HG02763 (cell line): ENCODE measurements at regions not wholly inside any gene's neighbourhood (a gene's known extent, or its start where the extent isn't known, plus 50 kb on each side); places are given as distances from the start of the nearest gene placed in this dataset.

Source experiments
- ATAC-seq: cut with Tn5 transposase; IDR thresholded peaks from one replicate; pipeline ENCODE4 v1.9.1; 2021; ENCODE audit warnings: mild to moderate bottlenecking, moderate library complexity; ENCODE audit not compliant: unreplicated experiment

DNA sequence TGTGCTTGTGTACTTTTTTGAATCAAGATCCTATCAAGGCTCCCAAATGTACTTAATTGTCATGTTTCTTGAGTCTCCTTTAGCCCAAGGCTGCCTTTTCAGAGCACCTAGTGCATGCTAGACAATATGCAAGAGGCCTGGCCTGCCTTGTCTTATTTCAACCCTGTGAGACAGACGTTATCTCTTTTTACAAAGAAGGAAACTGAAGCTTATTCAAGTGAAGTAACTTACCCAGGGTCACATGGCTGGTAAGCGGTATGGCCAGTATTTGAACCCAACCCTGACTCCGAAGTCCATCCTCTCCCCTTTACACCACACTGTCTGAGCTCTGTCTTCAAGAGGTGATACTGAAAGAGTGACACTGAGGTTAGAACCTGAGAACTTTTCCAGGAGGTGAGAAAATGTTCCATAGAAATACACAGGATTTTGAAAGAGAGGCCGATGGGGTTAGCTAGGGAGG is 505.1 kb downstream of the FOXO1 start:
- ATAC-seq, result no peak

DNA sequence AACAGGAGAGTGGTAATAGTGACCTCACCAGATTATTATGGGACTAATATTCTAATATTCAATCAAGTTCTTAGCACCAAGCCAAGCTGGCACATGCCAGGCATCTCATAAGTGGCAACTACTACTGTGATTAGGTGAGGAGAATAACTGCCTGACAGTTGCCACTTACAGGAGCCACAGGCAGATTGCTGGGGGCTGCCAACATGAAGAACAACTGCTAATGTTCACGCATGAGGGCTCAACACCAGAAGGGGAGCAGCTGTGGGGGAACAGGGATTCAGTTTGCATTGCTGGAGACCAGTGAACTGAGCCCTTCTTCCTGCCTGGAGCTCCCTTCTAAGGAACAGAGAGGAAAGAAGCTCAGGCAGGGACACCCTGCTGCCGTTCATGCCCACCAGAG is 504.5 kb downstream of the FOXO1 start:
- ATAC-seq, result no peak

- no peak for ATAC-seq
These were observed 503.1 kb downstream of the FOXO1 start for GRCh38 chr13:40163066-40164000.

- ATAC-seq, result no peak
These were observed 502.3 kb downstream of the FOXO1 start for GRCh38 chr13:40164133-40164532.

GRCh38 chr13:40165316-40165932 is 501.0 kb downstream of the FOXO1 start:
- ATAC-seq, result no peak

DNA sequence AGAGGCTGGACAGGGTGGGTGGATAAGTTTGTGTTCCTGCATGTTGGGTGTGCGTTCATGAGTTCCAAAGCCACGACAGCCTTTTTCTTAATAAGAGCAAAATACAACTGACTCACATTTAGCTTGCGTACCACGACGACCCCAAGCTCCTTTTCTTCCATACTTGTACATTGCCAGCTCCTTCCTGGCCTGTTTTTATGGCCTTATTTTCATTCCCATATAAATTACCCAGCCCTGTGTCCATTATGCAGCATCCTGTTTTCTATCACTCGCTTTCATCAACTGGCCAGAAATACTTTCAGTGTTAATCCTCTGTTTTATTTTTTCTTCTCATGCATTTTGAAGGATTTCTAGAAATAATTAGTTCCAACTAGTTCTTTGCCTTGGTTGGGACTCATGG is 499.1 kb downstream of the FOXO1 start:
- ATAC-seq, result no peak

GRCh38 chr13:40168425-40169166 is 497.8 kb downstream of the FOXO1 start:
- no peak for ATAC-seq

DNA sequence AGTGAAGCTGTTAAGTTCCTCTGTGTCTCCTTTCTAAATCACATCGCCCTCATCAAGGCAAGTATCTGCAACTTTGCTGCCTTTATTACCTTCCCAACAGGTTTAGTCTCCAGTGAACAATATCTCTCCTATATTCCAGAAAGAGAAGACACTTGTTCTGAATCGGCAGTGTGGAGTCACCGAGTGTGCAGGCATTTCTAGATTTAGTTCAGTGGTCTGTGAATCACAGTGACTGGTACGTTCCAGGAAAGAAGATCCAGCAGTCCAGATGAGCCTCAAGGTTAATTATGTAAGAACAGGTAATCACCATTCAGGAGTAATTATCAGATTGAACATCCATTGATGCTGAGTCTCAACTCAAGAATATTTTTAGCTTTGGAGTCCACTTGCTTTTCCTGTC is 497.0 kb downstream of the FOXO1 start:
- no peak for ATAC-seq

GRCh38 chr13:40170091-40170490 is 496.4 kb downstream of the FOXO1 start:
- no peak for ATAC-seq

DNA sequence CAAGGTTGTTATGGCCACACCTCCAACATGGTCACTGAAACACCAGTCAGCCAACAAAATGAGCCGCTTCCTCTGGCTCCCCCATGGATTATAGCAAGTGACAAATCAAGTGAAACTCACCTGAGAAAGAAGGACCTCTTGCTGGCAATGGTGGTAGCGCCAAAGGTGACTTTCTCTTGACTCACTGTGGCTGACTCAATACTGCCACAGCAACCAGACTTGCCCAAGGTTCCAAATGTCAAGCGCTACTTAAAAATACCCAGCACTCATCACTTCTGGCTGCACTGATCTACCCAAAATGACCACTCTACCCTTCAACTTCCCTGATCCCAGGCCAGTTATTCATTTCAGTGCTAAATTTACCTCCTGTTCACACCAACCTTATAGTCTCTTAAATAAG is 495.5 kb downstream of the FOXO1 start:
- no peak for ATAC-seq

DNA sequence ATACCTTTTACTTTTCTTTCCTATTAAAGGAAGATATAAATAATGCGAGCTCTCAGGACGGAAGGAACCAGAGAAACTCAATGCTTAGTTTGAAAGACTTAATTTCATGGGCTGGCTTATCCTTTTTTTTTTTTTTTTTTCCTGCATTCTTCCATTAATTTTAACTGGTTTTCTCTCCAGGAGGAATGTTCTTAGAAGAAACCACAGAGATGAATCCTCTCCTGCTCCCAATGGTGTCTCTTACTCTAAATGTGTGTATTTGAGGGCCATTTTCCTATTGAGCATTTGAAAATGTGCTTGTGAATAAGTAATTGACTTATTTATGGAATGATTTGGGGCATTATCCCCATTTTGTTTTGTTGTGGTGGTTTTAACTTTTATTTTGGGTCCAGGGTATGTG is 494.9 kb downstream of the FOXO1 start:
- no peak for ATAC-seq

- no peak for ATAC-seq
These were observed 494.3 kb downstream of the FOXO1 start for GRCh38 chr13:40172149-40172591.

GRCh38 chr13:40172878-40173277 is 493.6 kb downstream of the FOXO1 start:
- ATAC-seq, result no peak

DNA sequence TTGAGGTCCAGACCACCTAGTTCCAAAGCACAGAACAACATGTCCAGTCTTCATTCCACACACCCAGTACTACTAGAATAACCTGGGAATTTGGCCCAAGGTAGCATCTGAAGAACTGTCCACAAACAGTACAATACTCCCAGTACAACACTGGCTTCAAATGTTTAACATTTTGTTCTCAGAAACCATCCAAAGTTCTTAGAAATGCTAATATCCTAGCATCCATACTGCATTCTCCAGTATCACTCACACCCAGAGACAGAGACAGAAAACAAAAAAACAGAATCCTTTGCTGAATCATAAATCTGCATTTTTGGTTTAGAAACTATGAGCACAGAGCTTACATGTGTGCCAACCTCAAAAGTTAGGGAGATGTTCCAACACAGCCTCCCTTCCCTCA is 490.8 kb downstream of the FOXO1 start:
- ATAC-seq, result no peak

DNA sequence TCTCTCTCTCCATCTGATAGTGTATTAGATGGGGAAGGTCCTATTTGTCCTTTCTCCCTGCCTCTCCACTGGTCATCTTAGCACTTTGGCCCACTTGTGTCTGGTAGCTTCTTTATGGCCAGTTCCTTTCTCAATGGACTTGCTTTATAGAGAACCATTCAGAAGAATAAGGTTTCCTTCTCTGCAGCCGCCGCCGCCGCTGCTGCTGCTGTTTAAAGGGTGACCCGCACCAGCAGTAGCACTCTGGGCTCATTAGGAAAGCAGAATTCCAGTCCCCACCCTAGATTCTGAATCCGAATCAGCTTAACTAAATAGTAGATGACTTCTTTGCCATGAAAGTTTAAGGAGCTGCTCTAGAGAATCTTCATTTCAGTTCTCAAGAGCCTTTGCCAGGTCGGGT is 490.2 kb downstream of the FOXO1 start:
- ATAC-seq, result no peak

DNA sequence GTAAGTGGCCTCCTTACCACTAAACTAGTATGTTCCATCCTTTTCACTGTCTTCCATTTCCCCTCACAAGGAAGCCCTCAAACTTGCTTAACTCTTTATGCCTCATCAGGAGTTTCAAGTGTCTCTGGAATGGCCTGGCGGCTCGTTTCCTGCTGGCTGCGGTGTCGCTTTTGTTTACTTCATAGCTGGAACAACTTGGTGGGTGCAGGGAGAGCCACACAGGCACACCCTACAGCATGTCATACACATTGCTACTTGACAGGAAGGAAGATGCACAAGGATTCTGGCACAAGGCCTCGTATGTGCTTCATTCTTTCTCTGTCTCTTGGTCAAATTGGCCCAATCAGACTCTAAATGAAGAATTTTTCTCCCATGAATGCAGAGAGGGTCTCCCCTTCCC is 488.3 kb downstream of the FOXO1 start:
- no peak for ATAC-seq

DNA sequence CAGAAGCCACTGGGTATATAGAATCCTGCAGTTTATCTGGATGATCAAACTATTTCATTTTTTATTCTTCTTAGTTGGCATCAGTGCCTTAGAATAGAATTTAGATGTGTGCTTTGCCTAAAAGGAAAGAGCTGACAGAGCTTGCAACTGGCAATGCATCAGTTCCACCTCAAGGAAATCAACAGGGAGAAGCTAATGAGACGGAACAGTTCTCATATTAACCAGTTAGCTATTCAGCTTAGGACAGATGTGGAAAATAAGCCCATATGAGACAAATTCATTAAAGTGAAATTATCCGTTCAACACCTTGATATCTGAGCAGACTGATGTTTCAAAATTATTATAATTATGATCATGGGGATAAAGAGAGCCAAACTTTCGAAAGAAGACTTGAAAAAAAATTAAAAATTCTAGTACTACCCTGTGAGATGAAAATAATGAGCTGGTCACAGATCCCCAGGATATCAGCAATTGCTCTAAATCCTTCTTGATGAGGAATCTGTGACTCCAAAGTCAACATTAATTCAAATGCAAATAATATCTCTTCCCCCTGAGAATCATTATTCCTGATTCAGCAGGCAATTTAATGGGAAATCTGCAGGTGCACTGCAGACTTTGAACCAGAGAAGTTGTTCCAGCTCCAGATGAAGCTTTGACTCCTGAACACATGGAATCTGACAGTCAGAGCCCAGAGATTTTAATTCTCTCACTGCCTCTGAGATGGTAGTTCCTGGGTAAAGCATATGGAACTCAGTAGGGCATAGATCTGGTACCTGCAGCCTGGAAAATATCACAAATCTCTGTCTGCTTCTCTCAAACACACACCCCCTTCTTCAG is 486.8 kb downstream of the FOXO1 start:
- ATAC-seq, result no peak

GRCh38 chr13:40180776-40181175 is 485.7 kb downstream of the FOXO1 start:
- ATAC-seq, result no peak

DNA sequence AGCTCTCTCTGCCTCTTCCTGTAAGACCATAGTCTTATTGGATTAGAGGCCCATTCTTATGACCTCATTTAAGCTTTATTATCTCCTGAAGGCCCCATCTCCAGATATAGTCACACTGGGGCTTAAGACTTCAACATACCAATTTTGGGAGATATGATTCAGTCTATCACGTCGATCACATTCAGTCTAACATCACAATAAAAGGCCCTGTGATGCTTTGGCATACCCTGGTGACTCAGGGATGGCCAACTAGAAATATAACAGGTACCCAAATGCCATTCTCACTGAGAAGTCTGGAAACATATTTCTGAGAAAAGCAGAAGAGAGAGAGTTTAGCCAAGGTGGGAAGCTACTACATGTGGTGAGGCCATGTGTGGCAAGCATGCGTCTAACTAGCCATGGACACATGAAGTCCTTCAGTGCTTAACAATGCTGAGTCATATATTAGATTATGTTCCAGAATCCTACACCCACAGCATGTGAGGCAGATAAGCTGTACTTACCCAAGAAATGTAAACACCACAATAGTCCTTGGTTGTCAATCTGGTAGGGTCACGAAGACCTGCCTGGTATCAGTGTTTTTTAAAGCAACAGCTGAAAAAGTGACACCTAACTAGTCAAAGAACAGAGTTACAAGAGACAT is 485.1 kb downstream of the FOXO1 start:
- ATAC-seq, result no peak

DNA sequence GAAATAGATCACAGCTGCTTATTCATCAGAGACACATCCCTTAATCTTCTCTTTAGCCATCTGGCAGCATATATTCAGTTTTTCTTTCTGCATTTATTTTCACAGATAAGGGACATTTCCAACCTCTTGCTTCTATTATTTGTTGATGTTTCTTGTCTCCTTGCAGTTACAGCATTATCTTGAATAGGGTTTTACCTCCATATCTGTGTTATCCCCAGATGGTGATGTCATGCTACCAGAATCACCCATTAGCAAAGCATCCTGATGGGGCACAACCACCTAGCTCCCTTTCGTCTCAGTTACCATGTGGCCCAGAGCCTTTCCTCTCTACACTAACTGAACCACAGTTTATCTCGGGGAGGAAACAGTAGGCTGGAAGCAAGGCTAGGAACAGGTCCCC is 483.9 kb downstream of the FOXO1 start:
- ATAC-seq, result no peak
